B cell (primary cell): ENCODE measurements at regions not wholly inside any gene's neighbourhood (a gene's known extent, or its start where the extent isn't known, plus 50 kb on each side); places are given as distances from the start of the nearest gene placed in this dataset.

Source experiments
- EZH2 ChIP-seq: IDR thresholded peaks from 2 replicates; pipeline ENCODE4 v1.6.1; 2012; ENCODE audit warnings: borderline replicate concordance, low read depth, mild to moderate bottlenecking, moderate library complexity, low read length; ENCODE audit not compliant: insufficient read depth, poor library complexity, severe bottlenecking
- TF ChIP-seq, protein P1 (sequence below): fragments of 200-600 bp; IDR thresholded peaks from one replicate; pipeline ENCODE4 v1.8.0; 2022; ENCODE audit warnings: antibody characterized with exemption, mild to moderate bottlenecking

DNA sequence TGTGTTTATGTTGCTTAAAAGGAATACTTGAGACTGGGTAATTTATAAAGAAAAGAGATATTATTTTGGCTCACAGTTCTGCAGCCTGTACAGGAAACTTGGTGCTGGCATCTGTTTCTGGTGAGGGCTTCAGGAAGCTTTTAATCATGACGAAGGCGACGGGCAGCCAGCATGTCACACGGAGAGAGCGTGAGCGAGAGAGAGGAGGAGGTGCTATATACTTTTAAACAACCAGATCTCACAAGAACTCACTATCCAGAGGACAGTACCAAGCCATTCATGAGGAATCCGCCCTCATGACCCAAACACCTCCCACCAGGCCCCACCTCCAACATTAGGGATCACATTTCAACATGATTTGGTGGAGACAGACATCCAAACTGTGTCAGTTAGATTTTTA, 163.4 kb upstream of the TSC22D1 start:
- TF ChIP-seq, protein P1, sequence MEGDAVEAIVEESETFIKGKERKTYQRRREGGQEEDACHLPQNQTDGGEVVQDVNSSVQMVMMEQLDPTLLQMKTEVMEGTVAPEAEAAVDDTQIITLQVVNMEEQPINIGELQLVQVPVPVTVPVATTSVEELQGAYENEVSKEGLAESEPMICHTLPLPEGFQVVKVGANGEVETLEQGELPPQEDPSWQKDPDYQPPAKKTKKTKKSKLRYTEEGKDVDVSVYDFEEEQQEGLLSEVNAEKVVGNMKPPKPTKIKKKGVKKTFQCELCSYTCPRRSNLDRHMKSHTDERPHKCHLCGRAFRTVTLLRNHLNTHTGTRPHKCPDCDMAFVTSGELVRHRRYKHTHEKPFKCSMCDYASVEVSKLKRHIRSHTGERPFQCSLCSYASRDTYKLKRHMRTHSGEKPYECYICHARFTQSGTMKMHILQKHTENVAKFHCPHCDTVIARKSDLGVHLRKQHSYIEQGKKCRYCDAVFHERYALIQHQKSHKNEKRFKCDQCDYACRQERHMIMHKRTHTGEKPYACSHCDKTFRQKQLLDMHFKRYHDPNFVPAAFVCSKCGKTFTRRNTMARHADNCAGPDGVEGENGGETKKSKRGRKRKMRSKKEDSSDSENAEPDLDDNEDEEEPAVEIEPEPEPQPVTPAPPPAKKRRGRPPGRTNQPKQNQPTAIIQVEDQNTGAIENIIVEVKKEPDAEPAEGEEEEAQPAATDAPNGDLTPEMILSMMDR: no peak
- TF ChIP-seq EZH2: no peak
